NB4 (cell line): ENCODE measurements at regions not wholly inside any gene's neighbourhood (a gene's known extent, or its start where the extent isn't known, plus 50 kb on each side); places are given as distances from the start of the nearest gene placed in this dataset.

Experiments
- DNase-seq: peaks from one replicate; pipeline ENCODE4 v3.0.0; 2010; ENCODE audit warnings: low read depth
- H3K4me3 ChIP-seq: one replicate; pipeline ENCODE4 v1.5.1; 2011; ENCODE audit warnings: mild to moderate bottlenecking, low read depth, low read length, moderate library complexity
- MYC ChIP-seq: IDR thresholded peaks from 2 replicates; pipeline ENCODE4 v1.6.1; 2011; ENCODE audit warnings: low read depth, low read length
- POLR2A ChIP-seq: IDR thresholded peaks from 2 replicates; pipeline ENCODE4 v1.6.1; 2011; ENCODE audit warnings: mild to moderate bottlenecking; ENCODE audit not compliant: insufficient read length; ENCODE audit errors: extremely low read depth
- TF ChIP-seq, protein P1 (sequence below): IDR thresholded peaks from 2 replicates; pipeline ENCODE4 v1.6.1; 2011; ENCODE audit warnings: low read depth, low read length
- TF ChIP-seq, protein P2 (sequence below): IDR thresholded peaks from one replicate; pipeline ENCODE4 v1.5.1; 2012; ENCODE audit warnings: low read depth, low read length

DNA sequence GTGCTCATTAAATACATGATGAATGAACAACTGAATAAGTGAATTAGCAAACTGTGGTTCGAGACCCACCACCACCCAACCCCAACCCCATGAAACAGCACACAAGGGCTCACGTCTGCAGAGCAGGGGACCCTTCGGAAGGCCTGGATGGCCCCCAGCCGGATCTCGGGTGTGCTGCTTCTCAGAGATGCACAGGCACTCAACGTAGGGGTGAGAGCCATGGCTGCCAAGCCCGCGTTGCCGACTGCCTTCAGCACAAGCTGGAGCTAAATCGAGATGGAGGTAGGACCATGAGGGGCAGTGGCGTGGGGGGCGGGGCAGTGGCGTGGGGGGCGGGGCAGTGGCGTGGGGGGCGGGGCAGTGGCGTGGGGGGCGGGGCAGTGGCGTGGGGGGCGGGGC, 93.2 kb downstream of the LITAF start:
- TF ChIP-seq, protein P1, sequence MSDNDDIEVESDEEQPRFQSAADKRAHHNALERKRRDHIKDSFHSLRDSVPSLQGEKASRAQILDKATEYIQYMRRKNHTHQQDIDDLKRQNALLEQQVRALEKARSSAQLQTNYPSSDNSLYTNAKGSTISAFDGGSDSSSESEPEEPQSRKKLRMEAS = no peak
- TF ChIP-seq, protein P2, sequence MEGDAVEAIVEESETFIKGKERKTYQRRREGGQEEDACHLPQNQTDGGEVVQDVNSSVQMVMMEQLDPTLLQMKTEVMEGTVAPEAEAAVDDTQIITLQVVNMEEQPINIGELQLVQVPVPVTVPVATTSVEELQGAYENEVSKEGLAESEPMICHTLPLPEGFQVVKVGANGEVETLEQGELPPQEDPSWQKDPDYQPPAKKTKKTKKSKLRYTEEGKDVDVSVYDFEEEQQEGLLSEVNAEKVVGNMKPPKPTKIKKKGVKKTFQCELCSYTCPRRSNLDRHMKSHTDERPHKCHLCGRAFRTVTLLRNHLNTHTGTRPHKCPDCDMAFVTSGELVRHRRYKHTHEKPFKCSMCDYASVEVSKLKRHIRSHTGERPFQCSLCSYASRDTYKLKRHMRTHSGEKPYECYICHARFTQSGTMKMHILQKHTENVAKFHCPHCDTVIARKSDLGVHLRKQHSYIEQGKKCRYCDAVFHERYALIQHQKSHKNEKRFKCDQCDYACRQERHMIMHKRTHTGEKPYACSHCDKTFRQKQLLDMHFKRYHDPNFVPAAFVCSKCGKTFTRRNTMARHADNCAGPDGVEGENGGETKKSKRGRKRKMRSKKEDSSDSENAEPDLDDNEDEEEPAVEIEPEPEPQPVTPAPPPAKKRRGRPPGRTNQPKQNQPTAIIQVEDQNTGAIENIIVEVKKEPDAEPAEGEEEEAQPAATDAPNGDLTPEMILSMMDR = no peak
- no peak for TF ChIP-seq POLR2A

DNA sequence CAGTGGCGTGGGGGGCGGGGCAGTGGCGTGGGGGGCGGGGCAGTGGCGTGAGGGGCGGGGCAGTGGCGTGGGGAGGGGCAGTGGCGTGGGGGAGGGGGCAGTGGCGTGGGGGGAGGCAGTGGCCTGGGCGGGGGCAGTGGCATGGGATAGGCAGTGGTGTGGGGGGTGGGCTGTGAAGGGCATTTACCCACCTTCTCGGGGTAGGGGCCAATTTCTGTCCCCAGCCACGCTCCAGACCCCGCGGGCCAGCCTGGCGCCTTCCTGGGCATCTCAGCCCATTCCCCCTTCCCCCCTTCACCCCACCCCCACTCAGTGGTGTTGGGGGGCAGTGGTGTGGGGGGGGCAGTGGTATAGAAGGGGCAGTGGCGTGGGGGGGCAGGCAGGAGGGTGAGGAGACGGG, 92.7 kb downstream of the LITAF start:
- DNase-seq = no peak
- TF ChIP-seq, protein P2 = no peak
- TF ChIP-seq, protein P1 = no peak
- no peak for TF ChIP-seq POLR2A
- no peak overlapping the region for H3K4me3 ChIP-seq

More for the DNA sequence above, 93.2 kb downstream of the LITAF start:
- H3K4me3 ChIP-seq = no peak overlapping the region
- no peak for DNase-seq

DNA sequence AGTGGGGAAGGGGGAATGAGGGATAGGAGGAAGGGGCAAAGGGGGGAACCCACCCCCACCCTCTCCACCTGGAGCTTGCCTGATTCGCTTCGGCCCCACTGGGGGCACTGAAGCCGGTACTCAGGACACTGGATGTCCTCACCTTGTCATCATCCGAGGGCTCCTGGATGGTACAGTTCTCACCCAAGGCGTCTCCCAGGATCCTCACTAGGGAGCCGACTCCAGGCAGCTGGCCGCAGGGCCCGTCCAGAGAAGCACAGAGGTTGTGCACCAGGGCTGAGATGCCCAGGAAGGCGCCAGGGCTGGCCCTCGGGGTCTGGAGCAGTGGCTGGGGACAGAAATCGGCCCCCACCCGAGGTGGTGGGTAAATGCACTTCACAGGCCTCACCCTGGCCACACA, 92.3 kb downstream of the LITAF start:
- TF ChIP-seq, protein P1 = no peak
- TF ChIP-seq, protein P2 = no peak
- TF ChIP-seq POLR2A (no peak), MYC (no peak)
- DNase-seq = no peak
- no peak overlapping the region for H3K4me3 ChIP-seq

DNA sequence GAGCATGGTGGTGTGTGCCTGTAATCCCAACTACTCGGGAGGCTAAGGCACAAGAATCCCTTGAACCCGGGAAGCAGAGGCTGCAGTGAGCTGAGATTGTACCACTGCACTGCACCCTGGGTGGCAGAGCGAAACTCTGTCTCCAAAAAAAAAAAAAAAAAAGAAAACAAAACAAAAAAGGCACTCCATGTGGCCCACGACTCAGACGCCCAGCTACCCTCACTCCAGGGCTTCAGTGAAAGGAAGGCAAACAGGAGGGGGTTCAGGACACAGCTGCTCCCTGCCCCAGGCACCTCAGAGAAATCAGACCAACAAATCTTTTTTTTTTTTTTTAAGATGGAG, 91.7 kb downstream of the LITAF start:
- no peak overlapping the region for H3K4me3 ChIP-seq
- no peak for DNase-seq
- TF ChIP-seq, protein P1 = no peak
- TF ChIP-seq, protein P2 = no peak
- TF ChIP-seq MYC (no peak), POLR2A (no peak)
